SK-N-SH (cell line): ENCODE measurements at regions not wholly inside any gene's neighbourhood (a gene's known extent, or its start where the extent isn't known, plus 50 kb on each side); places are given as distances from the start of the nearest gene placed in this dataset.

Experiments
- CTCF ChIA-PET: fragments of 300-600, 350-600 bp; formaldehyde crosslinking; extraction: SDS; loops from one replicate; lab custom pipeline; 2021; lab: Yijun Ruan, JAX
- POLR2A ChIA-PET: fragments of 350-600 bp; sonication (Branson Sonifier 250); formaldehyde crosslinking; extraction: SDS; loops from one replicate; lab custom pipeline; 2020; ENCODE audit warnings: antibody characterized with exemption, inconsistent platforms; lab: Yijun Ruan, JAX
- DNase-seq: peaks from one replicate; pipeline ENCODE4 v3.0.0; 2012
- H2AFZ ChIP-seq: fragments of 200-600 bp; sonication (generic); 2 replicates; pipeline ENCODE4 v1.8.1; 2016; ENCODE audit warnings: antibody characterized with exemption, mild to moderate bottlenecking, low read depth
- H3F3A ChIP-seq: fragments of 200-600 bp; sonication (generic); replicated peaks from 2 replicates; pipeline ENCODE3; 2016; ENCODE audit warnings: antibody characterized with exemption, mild to moderate bottlenecking; ENCODE audit not compliant: insufficient read depth
- H3K27ac ChIP-seq, 2 experiments: fragments of 200-500 bp in 1 of 2; fragments of 200-600 bp in 1 of 2; sonication (Bioruptor generic) in 1 of 2; sonication (generic), shearing (Covaris generic) in 1 of 2; 2 replicates each; pipeline versions ENCODE4 v1.5.1 to v1.6.1; 2014 to 2016; ENCODE audit warnings: low read depth in 2 of 2, inconsistent platforms in 1 of 2, low read length in 1 of 2, mild to moderate bottlenecking in 1 of 2, mixed read lengths in 1 of 2
- H3K27me3 ChIP-seq: fragments of 200-600 bp; sonication (generic), shearing (Covaris generic); 2 replicates; pipeline ENCODE4 v1.6.1; 2016; ENCODE audit warnings: mixed run types; ENCODE audit not compliant: insufficient read depth
- H3K36me3 ChIP-seq, 2 experiments: fragments of 200-500 bp in 1 of 2; fragments of 200-600 bp in 1 of 2; sonication (Bioruptor generic) in 1 of 2; sonication (generic) in 1 of 2; replicated peaks in 1 of 2; 2 replicates each; pipeline versions ENCODE3 to v1.5.1; 2014 to 2016; ENCODE audit warnings: low read length in 1 of 2, mild to moderate bottlenecking in 1 of 2; ENCODE audit not compliant: insufficient read depth in 2 of 2, control insufficient read depth in 1 of 2
- H3K4me1 ChIP-seq, 2 experiments: fragments of 200-500 bp in 1 of 2; fragments of 200-600 bp in 1 of 2; sonication (Bioruptor generic) in 1 of 2; sonication (generic), shearing (Covaris generic) in 1 of 2; 2 replicates each; pipeline versions ENCODE4 v1.5.1 to v1.6.1; 2014 to 2016; ENCODE audit warnings: low read depth in 1 of 2, low read length in 1 of 2, mixed run types in 1 of 2; ENCODE audit not compliant: insufficient read depth in 2 of 2, control insufficient read depth in 1 of 2
- H3K4me2 ChIP-seq: fragments of 200-600 bp; sonication (generic), shearing (Covaris generic); 2 replicates; pipeline ENCODE4 v1.6.1; 2017; ENCODE audit warnings: mixed run types
- H3K4me3 ChIP-seq, 2 experiments: fragments of 200-500 bp in 1 of 2; fragments of 200-600 bp in 1 of 2; sonication (Bioruptor generic) in 1 of 2; sonication (generic), shearing (Covaris generic) in 1 of 2; 2 replicates each; pipeline versions ENCODE4 v1.5.1 to v1.8.1; 2014 to 2016; ENCODE audit warnings: low read depth in 2 of 2, inconsistent platforms in 1 of 2, low read length in 1 of 2, mild to moderate bottlenecking in 1 of 2, mixed read lengths in 1 of 2, moderate library complexity in 1 of 2
- H3K79me2 ChIP-seq: fragments of 200-600 bp; sonication (generic); 2 replicates; pipeline ENCODE4 v1.8.1; 2017; ENCODE audit warnings: mild to moderate bottlenecking; ENCODE audit not compliant: insufficient read depth
- H3K9ac ChIP-seq: fragments of 200-600 bp; sonication (generic); 2 replicates; pipeline ENCODE4 v1.6.1; 2017; ENCODE audit warnings: mixed run types
- H3K9me2 ChIP-seq: fragments of 200-600 bp; sonication (generic); 2 replicates; pipeline ENCODE4 v1.6.1; 2017; ENCODE audit warnings: mixed run types
- H3K9me3 ChIP-seq: fragments of 200-600 bp; sonication (generic); 2 replicates; pipeline ENCODE4 v1.6.1; 2017; ENCODE audit warnings: mixed run types, mild to moderate bottlenecking, moderate library complexity
- H4K20me1 ChIP-seq: fragments of 200-600 bp; sonication (generic); 2 replicates; pipeline ENCODE4 v1.6.1; 2017; ENCODE audit warnings: mild to moderate bottlenecking, mixed run types; ENCODE audit not compliant: insufficient read depth
- EP300 ChIP-seq, 2 experiments: IDR thresholded peaks; 2 replicates each; pipeline versions ENCODE4 v1.4.0 to v1.6.1; 2012; ENCODE audit warnings: borderline replicate concordance in 1 of 2, low read depth in 1 of 2, low read length in 1 of 2
- FOXJ3 ChIP-seq: sonication (generic); formaldehyde crosslinking; IDR thresholded peaks from 2 replicates; pipeline ENCODE4 v1.5.1; 2020; ENCODE audit warnings: mild to moderate bottlenecking, missing genetic modification reagents
- FOXM1 ChIP-seq: IDR thresholded peaks from 2 replicates; pipeline ENCODE4 v1.4.0; 2012; ENCODE audit warnings: low read depth, mild to moderate bottlenecking
- GABPA ChIP-seq: IDR thresholded peaks from 2 replicates; pipeline ENCODE4 v1.4.0; 2012; ENCODE audit warnings: low read depth, mild to moderate bottlenecking
- GATA2 ChIP-seq: sonication (generic); formaldehyde crosslinking; IDR thresholded peaks from 2 replicates; pipeline ENCODE4 v1.5.0; 2020; ENCODE audit warnings: mild to moderate bottlenecking, missing genetic modification reagents
- JUND ChIP-seq: IDR thresholded peaks from 2 replicates; pipeline ENCODE4 v1.4.0; 2012
- MEF2A ChIP-seq: IDR thresholded peaks from 2 replicates; pipeline ENCODE4 v1.4.0; 2012; ENCODE audit warnings: low read depth, borderline replicate concordance
- NFIC ChIP-seq: IDR thresholded peaks from 2 replicates; pipeline ENCODE4 v1.4.0; 2012; ENCODE audit warnings: borderline replicate concordance
- NRF1 ChIP-seq: IDR thresholded peaks from 2 replicates; pipeline ENCODE4 v1.6.1; 2012; ENCODE audit warnings: low read depth, mild to moderate bottlenecking, low read length
- RCOR1 ChIP-seq: fragments of 150-350 bp; IDR thresholded peaks from 2 replicates; pipeline ENCODE4 v1.6.1; 2017; ENCODE audit warnings: antibody characterized with exemption, low read length
- RFX5 ChIP-seq: IDR thresholded peaks from 2 replicates; pipeline ENCODE4 v1.6.1; 2012; ENCODE audit warnings: mild to moderate bottlenecking, improper control_type of control experiment, low read length
- SIN3A ChIP-seq: IDR thresholded peaks from 2 replicates; pipeline ENCODE4 v1.6.1; 2012; ENCODE audit warnings: low read depth, mild to moderate bottlenecking, low read length, moderate library complexity, borderline replicate concordance
- SMC3 ChIP-seq: IDR thresholded peaks from 2 replicates; pipeline ENCODE4 v1.6.1; 2012; ENCODE audit warnings: low read depth, low read length, improper control_type of control experiment
- TCF12 ChIP-seq: IDR thresholded peaks from 2 replicates; pipeline ENCODE4 v1.4.0; 2012
- TEAD4 ChIP-seq: IDR thresholded peaks from 2 replicates; pipeline ENCODE4 v1.4.0; 2012; ENCODE audit warnings: mild to moderate bottlenecking, borderline replicate concordance; ENCODE audit not compliant: insufficient read depth
- WGBS: methylation state at CpG from one replicate; pipeline ENCODE4 v1.1.6; 2017; ENCODE audit warnings: low lambda C conversion rate; 5-methylcytosine and 5-hydroxymethylcytosine counted together
- TF ChIP-seq, protein P1 (sequence below): IDR thresholded peaks from 2 replicates; pipeline ENCODE4; 2012
- TF ChIP-seq, protein P2 (sequence below): IDR thresholded peaks from 2 replicates; pipeline ENCODE4 v1.4.0; 2012; ENCODE audit warnings: low read depth, borderline replicate concordance
- TF ChIP-seq, protein P3 (sequence below): IDR thresholded peaks from 2 replicates; pipeline ENCODE4 v1.4.0; 2012; ENCODE audit warnings: low read depth
- TF ChIP-seq, protein P4 (sequence below): fragments of 150-350 bp; IDR thresholded peaks from 2 replicates; pipeline ENCODE4 v1.6.1; 2017; ENCODE audit warnings: antibody characterized with exemption, low read length, low read depth, borderline replicate concordance
- TF ChIP-seq, protein P5 (sequence below): fragments of 200-600 bp; sonication (generic); IDR thresholded peaks from 2 replicates; pipeline ENCODE4 v1.6.1; 2017; ENCODE audit warnings: antibody characterized with exemption, mild to moderate bottlenecking, moderate library complexity
- TF ChIP-seq, protein P6 (sequence below): IDR thresholded peaks from 2 replicates; pipeline ENCODE4 v1.4.0; 2012; ENCODE audit warnings: low read depth, borderline replicate concordance

DNA sequence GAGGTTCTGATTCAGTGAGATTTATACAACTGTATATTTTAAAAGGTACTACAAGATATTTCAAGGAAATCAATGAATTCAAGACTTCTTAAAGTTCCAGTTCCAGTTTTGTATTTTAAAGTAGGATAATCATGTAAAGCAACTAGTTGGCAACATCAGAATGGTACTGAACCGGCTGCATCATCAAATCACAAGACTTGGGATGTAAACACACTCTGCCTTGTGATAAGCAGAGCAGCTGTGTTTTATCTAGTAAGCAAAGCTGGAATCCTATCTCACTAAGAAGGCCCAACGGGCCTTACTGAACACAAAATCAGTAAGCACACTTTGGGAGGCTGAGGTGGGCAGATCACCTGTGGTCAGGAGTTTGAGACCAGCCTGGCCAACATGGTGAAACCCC is 327.2 kb upstream of the NREP start:
- TF ChIP-seq MEF2A (no peak), JUND (no peak), GABPA (no peak), RCOR1 (no peak), FOXM1 (no peak), GATA2 (CRISPR knock-in tag) (no peak), NFIC (no peak), SIN3A (no peak), EP300 (IDR thresholded peaks at IDR 0.05; ENCODE audit: borderline replicate concordance in 1 of 2, low read depth in 1 of 2, low read length in 1 of 2) (no peak), NRF1 (no peak), TCF12 (no peak), FOXJ3 (CRISPR knock-in tag) (no peak), RFX5 (no peak)
- TF ChIP-seq, protein P1, sequence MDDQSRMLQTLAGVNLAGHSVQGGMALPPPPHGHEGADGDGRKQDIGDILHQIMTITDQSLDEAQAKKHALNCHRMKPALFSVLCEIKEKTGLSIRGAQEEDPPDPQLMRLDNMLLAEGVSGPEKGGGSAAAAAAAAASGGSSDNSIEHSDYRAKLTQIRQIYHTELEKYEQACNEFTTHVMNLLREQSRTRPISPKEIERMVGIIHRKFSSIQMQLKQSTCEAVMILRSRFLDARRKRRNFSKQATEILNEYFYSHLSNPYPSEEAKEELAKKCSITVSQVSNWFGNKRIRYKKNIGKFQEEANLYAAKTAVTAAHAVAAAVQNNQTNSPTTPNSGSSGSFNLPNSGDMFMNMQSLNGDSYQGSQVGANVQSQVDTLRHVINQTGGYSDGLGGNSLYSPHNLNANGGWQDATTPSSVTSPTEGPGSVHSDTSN = no peak
- TF ChIP-seq, protein P2, sequence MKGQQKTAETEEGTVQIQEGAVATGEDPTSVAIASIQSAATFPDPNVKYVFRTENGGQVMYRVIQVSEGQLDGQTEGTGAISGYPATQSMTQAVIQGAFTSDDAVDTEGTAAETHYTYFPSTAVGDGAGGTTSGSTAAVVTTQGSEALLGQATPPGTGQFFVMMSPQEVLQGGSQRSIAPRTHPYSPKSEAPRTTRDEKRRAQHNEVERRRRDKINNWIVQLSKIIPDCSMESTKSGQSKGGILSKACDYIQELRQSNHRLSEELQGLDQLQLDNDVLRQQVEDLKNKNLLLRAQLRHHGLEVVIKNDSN = no peak
- TF ChIP-seq, protein P3, sequence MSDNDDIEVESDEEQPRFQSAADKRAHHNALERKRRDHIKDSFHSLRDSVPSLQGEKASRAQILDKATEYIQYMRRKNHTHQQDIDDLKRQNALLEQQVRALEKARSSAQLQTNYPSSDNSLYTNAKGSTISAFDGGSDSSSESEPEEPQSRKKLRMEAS = no peak
- TF ChIP-seq, protein P4, sequence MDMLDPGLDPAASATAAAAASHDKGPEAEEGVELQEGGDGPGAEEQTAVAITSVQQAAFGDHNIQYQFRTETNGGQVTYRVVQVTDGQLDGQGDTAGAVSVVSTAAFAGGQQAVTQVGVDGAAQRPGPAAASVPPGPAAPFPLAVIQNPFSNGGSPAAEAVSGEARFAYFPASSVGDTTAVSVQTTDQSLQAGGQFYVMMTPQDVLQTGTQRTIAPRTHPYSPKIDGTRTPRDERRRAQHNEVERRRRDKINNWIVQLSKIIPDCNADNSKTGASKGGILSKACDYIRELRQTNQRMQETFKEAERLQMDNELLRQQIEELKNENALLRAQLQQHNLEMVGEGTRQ = no peak
- TF ChIP-seq, all 33 proteins: peak for 0
- Histone ChIP-seq H3K4me1 (no peaks in the 10 kb centered on the region), H2AFZ (no peak overlapping the region), H3K27ac (no peak overlapping the region), H3F3A (no peaks in the 10 kb centered on the region), H3K36me3 (no peaks in the 10 kb centered on the region), H3K9ac (no peak overlapping the region), H3K9me3 (no peaks in the 10 kb centered on the region), H3K4me3 (no peak overlapping the region), H4K20me1 (no peaks in the 10 kb centered on the region), H3K9me2 (0 out of 2 replicates have a peak, but pooled peaks cover 3% of the 10 kb centered on the region), H3K79me2 (no peaks in the 10 kb centered on the region), H3K27me3 (no peaks in the 10 kb centered on the region), H3K4me2 (no peak overlapping the region)
- ChIA-PET CTCF (no interaction called here), POLR2A (no interaction called here)
- 71% methylated on average over 2 of the region's 2 CpGs for WGBS
- no peak for DNase-seq

DNA sequence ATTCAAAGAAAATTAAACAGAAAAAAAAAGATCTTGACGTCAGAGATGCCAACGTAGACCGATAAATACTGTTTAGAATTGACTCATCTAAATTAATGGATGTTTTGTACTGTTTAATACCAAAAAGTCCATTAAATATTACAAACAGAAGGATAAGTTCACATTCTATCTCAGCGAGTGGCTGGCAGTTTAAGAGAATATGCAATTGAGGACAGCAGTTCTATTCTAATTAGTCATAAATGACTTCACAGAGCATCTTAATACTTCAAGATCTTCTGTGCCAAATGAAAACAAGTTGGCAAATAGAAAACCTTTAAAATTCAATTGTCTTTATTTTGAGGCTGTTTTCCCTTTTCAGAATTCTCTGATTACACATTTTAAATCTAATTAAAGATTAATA is 326.6 kb upstream of the NREP start:
- TF ChIP-seq TEAD4 (no peak), SMC3 (no peak), GATA2 (CRISPR knock-in tag) (no peak), MEF2A (no peak), NFIC (no peak)
- TF ChIP-seq, protein P5, sequence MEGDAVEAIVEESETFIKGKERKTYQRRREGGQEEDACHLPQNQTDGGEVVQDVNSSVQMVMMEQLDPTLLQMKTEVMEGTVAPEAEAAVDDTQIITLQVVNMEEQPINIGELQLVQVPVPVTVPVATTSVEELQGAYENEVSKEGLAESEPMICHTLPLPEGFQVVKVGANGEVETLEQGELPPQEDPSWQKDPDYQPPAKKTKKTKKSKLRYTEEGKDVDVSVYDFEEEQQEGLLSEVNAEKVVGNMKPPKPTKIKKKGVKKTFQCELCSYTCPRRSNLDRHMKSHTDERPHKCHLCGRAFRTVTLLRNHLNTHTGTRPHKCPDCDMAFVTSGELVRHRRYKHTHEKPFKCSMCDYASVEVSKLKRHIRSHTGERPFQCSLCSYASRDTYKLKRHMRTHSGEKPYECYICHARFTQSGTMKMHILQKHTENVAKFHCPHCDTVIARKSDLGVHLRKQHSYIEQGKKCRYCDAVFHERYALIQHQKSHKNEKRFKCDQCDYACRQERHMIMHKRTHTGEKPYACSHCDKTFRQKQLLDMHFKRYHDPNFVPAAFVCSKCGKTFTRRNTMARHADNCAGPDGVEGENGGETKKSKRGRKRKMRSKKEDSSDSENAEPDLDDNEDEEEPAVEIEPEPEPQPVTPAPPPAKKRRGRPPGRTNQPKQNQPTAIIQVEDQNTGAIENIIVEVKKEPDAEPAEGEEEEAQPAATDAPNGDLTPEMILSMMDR = no peak
- TF ChIP-seq, protein P6, sequence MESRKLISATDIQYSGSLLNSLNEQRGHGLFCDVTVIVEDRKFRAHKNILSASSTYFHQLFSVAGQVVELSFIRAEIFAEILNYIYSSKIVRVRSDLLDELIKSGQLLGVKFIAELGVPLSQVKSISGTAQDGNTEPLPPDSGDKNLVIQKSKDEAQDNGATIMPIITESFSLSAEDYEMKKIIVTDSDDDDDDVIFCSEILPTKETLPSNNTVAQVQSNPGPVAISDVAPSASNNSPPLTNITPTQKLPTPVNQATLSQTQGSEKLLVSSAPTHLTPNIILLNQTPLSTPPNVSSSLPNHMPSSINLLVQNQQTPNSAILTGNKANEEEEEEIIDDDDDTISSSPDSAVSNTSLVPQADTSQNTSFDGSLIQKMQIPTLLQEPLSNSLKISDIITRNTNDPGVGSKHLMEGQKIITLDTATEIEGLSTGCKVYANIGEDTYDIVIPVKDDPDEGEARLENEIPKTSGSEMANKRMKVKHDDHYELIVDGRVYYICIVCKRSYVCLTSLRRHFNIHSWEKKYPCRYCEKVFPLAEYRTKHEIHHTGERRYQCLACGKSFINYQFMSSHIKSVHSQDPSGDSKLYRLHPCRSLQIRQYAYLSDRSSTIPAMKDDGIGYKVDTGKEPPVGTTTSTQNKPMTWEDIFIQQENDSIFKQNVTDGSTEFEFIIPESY = no peak
- TF ChIP-seq, protein P2 = no peak
- Histone ChIP-seq H3K27ac (no peak overlapping the region), H3K4me2 (no peak overlapping the region), H2AFZ (no peak overlapping the region), H3K4me3 (no peak overlapping the region), H3K36me3 (no peaks in the 10 kb centered on the region), H3K27me3 (no peaks in the 10 kb centered on the region), H3K9me3 (no peaks in the 10 kb centered on the region), H3F3A (no peaks in the 10 kb centered on the region), H3K9ac (no peak overlapping the region), H3K79me2 (no peaks in the 10 kb centered on the region), H4K20me1 (no peaks in the 10 kb centered on the region), H3K4me1 (no peaks in the 10 kb centered on the region), H3K9me2 (0 out of 2 replicates have a peak, but pooled peaks cover 3% of the 10 kb centered on the region)
- DNase-seq = no peak
- ChIA-PET CTCF (no interaction called here), POLR2A (no interaction called here)
- 87% methylated on average over 4 of the region's 4 CpGs for WGBS
